ENCODE measurements at regions not wholly inside any gene's neighbourhood (a gene's known extent, or its start where the extent isn't known, plus 50 kb on each side); places are given as distances from the start of the nearest gene placed in this dataset.

DNA sequence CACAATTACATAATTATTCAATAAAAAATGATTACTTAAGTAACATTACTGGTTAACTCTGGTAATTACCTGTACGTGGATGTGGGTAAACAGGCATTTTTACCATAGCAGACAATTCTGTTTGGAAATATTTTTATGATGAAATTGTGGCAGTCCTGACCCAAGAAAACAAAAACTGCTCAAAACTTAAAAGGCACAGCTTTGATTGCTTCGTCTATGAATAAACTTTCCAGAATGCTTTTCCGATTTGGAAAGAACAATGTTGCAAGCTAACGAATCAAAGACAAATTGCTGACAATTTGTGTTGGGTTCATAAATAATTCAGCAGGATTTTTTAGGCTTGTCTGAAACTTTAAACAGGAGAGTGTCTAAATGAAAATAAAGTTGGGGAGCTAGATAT lies 150.6 kb upstream of the GYPA start:
- no peak for TF ChIP-seq EZH2 (IDR thresholded peaks at IDR 0.05; ENCODE audit: borderline replicate concordance, low read length)
- TF ChIP-seq, protein P1, sequence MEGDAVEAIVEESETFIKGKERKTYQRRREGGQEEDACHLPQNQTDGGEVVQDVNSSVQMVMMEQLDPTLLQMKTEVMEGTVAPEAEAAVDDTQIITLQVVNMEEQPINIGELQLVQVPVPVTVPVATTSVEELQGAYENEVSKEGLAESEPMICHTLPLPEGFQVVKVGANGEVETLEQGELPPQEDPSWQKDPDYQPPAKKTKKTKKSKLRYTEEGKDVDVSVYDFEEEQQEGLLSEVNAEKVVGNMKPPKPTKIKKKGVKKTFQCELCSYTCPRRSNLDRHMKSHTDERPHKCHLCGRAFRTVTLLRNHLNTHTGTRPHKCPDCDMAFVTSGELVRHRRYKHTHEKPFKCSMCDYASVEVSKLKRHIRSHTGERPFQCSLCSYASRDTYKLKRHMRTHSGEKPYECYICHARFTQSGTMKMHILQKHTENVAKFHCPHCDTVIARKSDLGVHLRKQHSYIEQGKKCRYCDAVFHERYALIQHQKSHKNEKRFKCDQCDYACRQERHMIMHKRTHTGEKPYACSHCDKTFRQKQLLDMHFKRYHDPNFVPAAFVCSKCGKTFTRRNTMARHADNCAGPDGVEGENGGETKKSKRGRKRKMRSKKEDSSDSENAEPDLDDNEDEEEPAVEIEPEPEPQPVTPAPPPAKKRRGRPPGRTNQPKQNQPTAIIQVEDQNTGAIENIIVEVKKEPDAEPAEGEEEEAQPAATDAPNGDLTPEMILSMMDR (conservative IDR thresholded peaks at IDR 0.05 in 1 of 2, IDR thresholded peaks at IDR 0.05 in 1 of 2; ENCODE audit: extremely low read depth in 1 of 2, insufficient read depth in 1 of 2, low read depth in 1 of 2, low read length in 2 of 2) = no peak
